HG03521 (cell line): ENCODE measurements at regions not wholly inside any gene's neighbourhood (a gene's known extent, or its start where the extent isn't known, plus 50 kb on each side); places are given as distances from the start of the nearest gene placed in this dataset.
"Not testable (repeated sequence)": the region's sequence is repeated elsewhere in the genome, so short reads cannot be mapped to it uniquely, and the experiment has no call there.

Experiments
- ATAC-seq: cut with Tn5 transposase; IDR thresholded peaks from one replicate; pipeline ENCODE4 v1.9.1; 2021; ENCODE audit warnings: mild to moderate bottlenecking, moderate library complexity; ENCODE audit not compliant: unreplicated experiment

DNA sequence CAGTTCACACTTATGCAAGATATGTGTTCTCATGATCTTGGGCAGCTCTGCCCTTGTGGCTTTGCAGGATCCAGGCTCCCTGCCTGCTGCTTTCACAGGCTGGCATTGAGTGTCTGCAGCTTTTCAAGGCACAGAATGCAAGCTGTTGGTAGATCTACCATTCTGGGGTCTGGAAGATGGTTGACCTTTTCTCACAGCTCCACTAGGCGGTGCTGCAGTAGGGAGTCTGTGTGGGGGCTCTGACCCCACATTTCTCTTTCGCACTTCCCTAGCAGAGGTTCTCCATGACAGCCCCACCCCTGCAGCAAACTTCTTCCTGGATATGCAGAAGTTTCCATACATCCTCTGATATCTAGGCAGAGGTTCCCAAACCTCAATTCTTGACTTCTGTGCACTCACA lies 500.5 kb downstream of the BRINP3 start:
- ATAC-seq: no peak

DNA sequence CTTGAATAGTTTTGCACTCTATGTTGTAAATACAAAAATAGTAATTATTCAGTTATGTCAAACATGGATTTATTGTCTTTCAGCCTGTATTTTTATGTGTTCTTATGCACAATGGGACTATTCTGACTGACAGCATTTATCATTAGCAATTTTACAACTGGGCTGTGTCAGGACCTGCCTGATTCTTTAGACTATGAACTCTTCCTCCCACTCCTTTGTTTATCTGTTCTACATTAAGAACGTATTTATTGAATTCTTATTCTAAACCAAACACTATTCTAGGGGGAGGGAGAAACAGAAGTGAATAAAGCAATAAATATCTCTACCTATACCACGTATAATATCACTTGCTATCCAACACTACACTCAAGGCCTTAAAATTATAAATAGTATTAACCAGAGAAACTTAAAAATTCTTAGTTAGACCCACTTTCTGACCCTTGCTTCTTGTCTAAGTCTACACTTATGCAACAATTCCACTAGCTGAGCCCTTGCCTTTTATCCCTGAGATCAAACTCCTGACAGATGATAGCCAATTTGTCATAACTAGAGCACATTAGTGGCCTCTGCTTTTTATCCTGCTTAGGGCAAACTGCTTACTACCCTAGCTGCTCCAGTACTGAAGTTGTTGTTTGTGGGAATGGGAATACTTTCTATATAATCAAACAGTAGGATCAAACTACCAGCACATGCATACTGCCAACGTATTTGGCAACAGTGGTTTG lies 494.3 kb downstream of the BRINP3 start:
- no peak for ATAC-seq

DNA sequence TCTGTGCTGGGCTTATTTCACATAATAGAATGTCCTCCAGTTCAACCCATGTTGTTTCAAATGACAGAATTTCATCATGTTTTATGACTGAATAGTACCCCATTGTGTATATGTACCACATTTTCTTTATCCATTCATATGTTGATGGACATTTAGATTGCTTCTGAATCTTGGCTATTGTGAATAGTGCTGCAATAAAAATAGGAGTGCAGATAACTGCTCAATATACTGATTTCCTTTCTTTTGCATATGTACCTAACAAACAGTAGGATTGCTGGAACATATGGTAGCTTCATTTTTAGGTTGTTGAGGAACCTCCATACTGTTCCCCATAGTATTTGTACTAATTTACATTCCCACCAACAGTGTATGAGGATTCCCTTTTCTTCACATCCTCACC lies 491.1 kb downstream of the BRINP3 start:
- no peak for ATAC-seq

DNA sequence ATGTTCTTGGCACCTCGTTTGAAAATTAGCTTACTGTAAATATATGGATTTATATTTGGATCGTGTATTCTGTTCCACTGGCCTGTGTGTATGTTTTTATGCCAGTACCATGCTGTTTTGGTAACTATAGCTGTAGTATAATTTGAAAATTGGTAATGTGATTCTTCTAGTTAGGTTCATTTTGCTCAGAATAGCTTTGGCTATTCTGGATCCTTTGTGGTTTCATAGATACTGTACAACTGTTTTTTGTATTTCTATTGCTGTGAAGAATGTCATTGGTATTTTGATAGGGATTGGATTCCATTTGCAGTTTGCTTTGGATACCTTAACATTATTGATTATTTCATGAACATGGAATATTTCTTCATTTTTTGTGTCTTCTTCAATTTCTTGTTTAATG lies 490.2 kb downstream of the BRINP3 start:
- ATAC-seq: no peak

DNA sequence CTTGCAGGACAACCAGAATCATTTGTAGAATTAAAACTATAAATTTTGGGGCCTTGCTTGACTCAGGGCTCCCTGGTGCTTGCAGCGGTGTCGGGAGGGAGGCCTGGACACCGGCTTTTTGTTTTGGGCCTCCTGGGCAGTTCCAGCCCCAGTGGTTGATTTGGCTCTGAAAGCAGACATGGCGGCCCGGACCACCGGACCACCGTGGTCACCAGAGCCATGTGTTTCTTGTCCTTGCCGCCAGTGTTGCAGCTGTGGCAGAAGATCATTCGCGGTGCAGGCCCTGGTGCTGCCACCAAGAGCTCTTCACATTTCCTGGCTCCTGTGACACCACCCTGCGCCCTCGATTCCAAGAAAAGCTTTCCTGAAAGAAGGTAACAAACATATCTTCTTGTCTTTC lies 484.8 kb downstream of the BRINP3 start:
- ATAC-seq: no peak

DNA sequence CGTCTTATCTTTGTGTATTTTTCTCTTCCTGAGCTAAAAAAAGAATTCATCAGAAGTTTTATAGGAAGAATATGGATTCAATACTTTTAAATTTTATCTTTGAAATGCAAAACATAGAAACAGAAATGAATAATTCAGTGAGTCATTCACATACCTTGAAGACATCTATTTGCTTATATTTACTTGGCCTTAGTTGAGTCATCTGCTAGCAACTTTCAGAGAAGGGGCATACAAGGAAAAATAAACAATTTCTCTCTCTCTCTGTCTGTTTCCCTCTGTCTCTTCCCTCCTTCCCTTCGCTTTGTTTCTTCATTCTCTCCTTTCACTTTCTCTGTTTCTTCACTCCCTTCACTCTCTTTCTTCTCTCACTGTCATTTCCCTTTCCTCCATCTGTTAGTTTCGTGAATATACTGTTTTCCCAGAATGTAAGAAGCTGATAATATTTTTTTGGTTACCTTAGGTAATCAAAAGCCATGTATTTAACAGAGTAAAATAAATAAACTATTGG lies 477.2 kb downstream of the BRINP3 start:
- no peak for ATAC-seq

DNA sequence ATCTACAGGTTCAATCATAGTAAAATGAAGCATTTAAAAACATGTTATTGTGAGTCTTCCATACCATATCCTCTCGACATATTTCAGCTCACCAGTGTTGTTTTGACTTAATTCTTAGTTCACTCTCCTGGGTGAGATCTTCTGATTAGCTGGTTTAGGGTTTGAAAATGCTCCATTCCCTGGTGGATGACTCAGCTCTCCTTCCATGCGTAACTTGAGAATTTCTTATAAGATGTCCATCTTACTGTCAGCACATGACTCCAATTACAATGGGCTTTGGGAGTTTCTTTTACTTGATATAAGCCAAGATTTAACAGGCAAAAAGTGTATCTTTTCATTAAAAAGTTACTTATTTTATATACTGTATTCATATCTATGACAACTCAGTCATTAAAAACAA lies 476.5 kb downstream of the BRINP3 start:
- ATAC-seq: no peak

DNA sequence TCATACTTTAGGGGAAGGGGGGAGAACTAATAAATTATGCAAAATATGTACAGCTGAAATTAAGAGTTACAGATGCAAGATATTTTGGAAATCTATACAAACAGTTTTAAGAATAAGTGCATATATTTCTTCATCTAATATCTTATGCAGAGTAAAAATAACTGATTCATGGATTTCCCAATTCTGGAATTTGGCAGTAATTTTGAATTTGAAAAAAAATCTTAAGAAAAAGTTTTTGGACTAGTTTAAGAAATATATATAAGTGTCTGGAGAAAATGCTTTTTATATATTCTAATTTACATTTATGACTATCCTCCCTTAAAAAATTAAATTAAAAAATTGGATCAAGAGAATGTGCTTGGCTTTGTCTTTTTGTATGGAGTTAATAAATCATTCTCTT lies 474.3 kb downstream of the BRINP3 start:
- ATAC-seq: no peak

DNA sequence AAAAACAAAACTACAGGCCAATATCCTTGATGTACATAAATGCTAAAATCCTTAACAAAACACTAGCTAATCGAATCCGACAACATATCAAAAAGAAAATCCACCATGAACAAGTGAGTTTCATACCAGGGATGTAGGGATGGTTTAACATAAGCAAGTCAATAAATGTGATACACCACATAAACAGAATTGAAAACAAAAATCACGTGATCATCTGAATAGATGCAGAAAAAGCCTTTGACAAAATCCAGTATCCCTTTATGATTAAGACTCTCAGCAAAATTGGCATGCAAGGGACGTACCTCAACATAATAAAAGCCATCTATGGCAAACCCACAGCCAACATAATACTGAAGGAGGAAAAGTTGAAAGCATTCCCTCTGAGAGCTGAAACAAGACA lies 466.1 kb downstream of the BRINP3 start:
- ATAC-seq: no peak

DNA sequence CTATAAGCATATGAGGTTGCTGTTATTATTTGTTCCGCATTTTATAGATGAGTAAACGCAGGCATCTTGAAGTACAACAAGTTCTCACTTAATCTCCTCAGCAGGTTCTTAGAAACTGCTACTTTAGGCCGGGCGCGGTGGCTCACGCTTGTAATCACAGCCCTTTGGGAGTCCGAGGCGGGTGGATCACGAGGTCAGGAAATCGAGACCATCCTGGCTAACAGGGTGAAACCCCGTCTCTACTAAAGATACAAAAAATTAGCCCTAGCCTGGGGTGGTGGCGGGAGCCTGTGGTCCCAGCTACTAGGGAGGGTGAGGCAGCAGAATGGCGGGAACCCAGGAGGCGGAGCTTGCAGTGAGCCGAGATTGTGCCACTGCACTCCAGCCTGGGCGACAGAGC lies 458.5 kb downstream of the BRINP3 start:
- ATAC-seq: not testable (repeated sequence)

DNA sequence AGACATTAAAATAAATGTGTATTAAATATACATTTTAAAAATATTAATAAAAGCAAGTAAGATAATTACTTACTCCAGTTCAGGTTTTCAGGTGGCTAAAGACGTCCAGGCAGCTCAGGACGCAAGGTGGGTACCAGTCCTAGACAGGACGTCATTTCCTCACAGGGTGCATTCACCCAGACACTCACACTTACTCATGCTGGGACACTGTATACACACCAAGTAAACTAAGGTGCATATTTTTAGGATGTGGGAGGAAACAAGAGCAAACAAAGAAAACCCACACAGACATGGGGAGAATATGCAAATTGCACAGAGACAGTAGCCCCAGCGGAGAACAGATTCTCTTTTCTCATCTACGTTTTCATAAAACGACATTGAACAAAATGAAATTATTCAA lies 457.9 kb downstream of the BRINP3 start:
- no peak for ATAC-seq

DNA sequence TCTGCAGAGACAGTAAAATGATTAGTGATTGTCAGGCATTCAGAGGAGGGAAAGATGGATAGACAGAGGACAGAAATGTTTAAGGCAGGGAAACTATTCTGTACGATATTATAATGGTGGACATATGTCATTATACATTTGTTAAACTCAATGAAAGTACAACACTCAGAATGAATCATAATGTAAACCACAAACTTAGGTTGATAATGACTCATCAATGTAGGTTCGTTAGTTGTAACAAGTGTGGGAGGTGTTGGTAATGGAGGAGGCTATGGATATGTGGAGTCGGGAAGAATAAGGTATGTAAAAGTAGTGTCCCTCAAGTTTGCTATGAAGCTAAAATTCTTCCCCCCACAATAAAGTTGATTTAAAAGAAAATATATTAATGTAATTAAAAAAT lies 455.0 kb downstream of the BRINP3 start:
- no peak for ATAC-seq

DNA sequence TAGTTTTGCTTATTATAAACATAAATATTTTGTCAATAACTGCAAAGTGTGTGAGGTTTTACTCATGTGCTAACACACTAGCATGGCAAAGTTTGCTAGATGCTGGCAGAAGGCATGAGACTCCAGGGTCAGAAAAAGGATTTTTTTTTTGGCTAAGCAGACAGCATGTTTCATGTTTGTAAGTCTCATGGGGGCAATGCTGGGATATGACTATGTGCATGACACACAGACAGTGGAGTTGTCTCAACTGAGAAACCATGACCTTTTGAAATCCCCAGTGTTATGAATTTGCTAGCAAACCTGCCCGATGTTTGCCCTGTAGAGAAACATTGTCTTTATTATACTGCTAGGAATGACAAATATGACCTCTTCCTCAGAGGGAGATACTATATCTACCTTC lies 448.2 kb downstream of the BRINP3 start:
- ATAC-seq: no peak

DNA sequence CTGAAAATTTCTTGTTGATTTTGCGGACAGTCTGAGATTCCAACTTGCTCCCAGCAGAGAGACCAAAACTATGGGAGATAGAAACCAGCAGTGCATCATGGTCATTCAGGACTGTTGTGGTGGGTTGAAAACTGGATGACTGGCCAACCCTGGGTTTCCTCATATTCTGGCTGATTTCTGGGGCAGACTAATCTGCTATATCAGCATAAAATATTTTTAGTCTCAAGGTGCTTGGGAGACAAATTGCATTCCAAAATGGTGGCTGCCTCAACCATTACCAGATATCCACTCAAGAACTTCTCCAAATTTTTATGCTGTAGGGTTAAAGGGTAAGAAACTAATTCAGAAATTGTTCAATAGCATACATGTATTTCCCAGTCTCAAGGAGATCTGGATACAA lies 434.0 kb downstream of the BRINP3 start:
- ATAC-seq: no peak

DNA sequence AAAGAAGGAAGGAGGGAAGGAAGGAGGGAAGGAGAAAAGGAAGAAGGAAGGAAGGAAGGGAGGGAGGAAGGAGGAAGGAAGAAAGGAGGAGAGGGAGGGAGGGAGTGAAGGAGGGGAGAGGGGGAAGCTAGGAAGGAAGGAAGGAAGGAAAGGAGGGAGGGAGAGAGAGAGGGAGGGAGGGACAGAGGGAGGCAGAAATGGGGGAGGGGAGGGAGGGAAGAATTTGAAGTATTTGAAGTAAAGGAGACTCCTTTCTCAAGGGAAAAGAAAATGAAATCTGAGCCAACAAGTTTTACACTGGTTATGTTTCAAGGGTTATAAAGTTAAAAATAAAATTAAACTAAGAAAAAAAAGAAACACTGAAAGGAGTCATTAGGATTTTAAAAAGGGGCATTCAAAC lies 431.4 kb downstream of the BRINP3 start:
- ATAC-seq: no peak
